ENCODE measurements at regions not wholly inside any gene's neighbourhood (a gene's known extent, or its start where the extent isn't known, plus 50 kb on each side); places are given as distances from the start of the nearest gene placed in this dataset.
A peak's percentile ranks its signal among the peaks of the same experiment; 100 is the strongest.

GRCh38 chr21:24939291-24939690, 668.0 kb downstream of the MRPL39 start:
- H3K4me3 ChIP-seq, result no peak overlapping the region
- H3K9me3 ChIP-seq, result no peaks in the 10 kb centered on the region
- DNase-seq, result peak; percentile 23
- no peaks in the 10 kb centered on the region for H3K27me3 ChIP-seq
- H3K4me1 ChIP-seq, result peaks cover 0 to 6% (median 0%) of the 10 kb centered on the region in 4 donors
- WGBS, 2 donors (ENCODE audit: low coverage in 1 of 2), result 50 to 53% methylated on average over 1 of the region's 1 CpG
- intact Hi-C loops (cut with DNase I; ENCODE audit: low total_unique reads), result no loop called here
- in situ Hi-C loops (cut with MboI; ENCODE audit: low pct_ligation_motif_present in 1 of 4, low pct_unique_long_range_greater_than_20kb in 1 of 4, low sequenced_read_pairs in 3 of 4), result no loop called here
- TF ChIP-seq, protein P1, sequence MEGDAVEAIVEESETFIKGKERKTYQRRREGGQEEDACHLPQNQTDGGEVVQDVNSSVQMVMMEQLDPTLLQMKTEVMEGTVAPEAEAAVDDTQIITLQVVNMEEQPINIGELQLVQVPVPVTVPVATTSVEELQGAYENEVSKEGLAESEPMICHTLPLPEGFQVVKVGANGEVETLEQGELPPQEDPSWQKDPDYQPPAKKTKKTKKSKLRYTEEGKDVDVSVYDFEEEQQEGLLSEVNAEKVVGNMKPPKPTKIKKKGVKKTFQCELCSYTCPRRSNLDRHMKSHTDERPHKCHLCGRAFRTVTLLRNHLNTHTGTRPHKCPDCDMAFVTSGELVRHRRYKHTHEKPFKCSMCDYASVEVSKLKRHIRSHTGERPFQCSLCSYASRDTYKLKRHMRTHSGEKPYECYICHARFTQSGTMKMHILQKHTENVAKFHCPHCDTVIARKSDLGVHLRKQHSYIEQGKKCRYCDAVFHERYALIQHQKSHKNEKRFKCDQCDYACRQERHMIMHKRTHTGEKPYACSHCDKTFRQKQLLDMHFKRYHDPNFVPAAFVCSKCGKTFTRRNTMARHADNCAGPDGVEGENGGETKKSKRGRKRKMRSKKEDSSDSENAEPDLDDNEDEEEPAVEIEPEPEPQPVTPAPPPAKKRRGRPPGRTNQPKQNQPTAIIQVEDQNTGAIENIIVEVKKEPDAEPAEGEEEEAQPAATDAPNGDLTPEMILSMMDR (IDR thresholded peaks at IDR 0.05), result no peak
- TF ChIP-seq POLR2AphosphoS5 (IDR thresholded peaks at IDR 0.05) (no peak), EP300 (IDR thresholded peaks at IDR 0.05; ENCODE audit: low read depth) (no peak), POLR2A (IDR thresholded peaks at IDR 0.05) (no peak)
- no peaks in the 10 kb centered on the region for H3K36me3 ChIP-seq
- peak overlapping the region in 1 of 4 donors; percentile 7 for H3K27ac ChIP-seq

- intact Hi-C loops (cut with DNase I; ENCODE audit: low total_unique reads) (no loop called here), in situ Hi-C loops (cut with MboI; ENCODE audit: low pct_ligation_motif_present in 1 of 4, low pct_unique_long_range_greater_than_20kb in 1 of 4, low sequenced_read_pairs in 3 of 4) (no loop called here)
- TF ChIP-seq POLR2A (IDR thresholded peaks at IDR 0.05) (no peak), EP300 (IDR thresholded peaks at IDR 0.05; ENCODE audit: low read depth) (no peak), POLR2AphosphoS5 (IDR thresholded peaks at IDR 0.05) (no peak)
- TF ChIP-seq, protein P1 (IDR thresholded peaks at IDR 0.05), result no peak
- WGBS, 2 donors (ENCODE audit: low coverage in 1 of 2), result 48 to 52% methylated on average over 3 to 5 of the region's 5 CpGs
- Histone ChIP-seq H3K36me3 (no peaks in the 10 kb centered on the region), H3K9me3 (no peaks in the 10 kb centered on the region), H3K4me3 (no peak overlapping the region), H3K27ac (peak overlapping the region in 1 of 4 donors; percentile 7), H3K27me3 (no peaks in the 10 kb centered on the region), H3K4me1 (peaks cover 0 to 6% (median 0%) of the 10 kb centered on the region in 4 donors)
- no peak for DNase-seq
Observed at GRCh38 chr21:24938573-24938972, 668.7 kb downstream of the MRPL39 start.

GRCh38 chr21:24935991-24936390, 671.3 kb downstream of the MRPL39 start:
- Histone ChIP-seq H3K36me3 (no peaks in the 10 kb centered on the region), H3K4me3 (no peak overlapping the region), H3K27me3 (no peaks in the 10 kb centered on the region), H3K27ac (no peak overlapping the region), H3K4me1 (peaks cover 0 to 6% (median 0%) of the 10 kb centered on the region in 4 donors), H3K9me3 (no peaks in the 10 kb centered on the region)
- no peak for DNase-seq
- TF ChIP-seq, protein P1 (IDR thresholded peaks at IDR 0.05), result no peak
- no peak for TF ChIP-seq POLR2AphosphoS5 (IDR thresholded peaks at IDR 0.05)
- no peak for TF ChIP-seq EP300 (IDR thresholded peaks at IDR 0.05; ENCODE audit: low read depth)
- TF ChIP-seq POLR2A (IDR thresholded peaks at IDR 0.05), result no peak
- intact Hi-C loops (cut with DNase I; ENCODE audit: low total_unique reads) (no loop called here), in situ Hi-C loops (cut with MboI; ENCODE audit: low pct_ligation_motif_present in 1 of 4, low pct_unique_long_range_greater_than_20kb in 1 of 4, low sequenced_read_pairs in 3 of 4) (no loop called here)
- WGBS, 2 donors (ENCODE audit: low coverage in 1 of 2), result 72 to 74% methylated on average over 2 of the region's 2 CpGs

DNA sequence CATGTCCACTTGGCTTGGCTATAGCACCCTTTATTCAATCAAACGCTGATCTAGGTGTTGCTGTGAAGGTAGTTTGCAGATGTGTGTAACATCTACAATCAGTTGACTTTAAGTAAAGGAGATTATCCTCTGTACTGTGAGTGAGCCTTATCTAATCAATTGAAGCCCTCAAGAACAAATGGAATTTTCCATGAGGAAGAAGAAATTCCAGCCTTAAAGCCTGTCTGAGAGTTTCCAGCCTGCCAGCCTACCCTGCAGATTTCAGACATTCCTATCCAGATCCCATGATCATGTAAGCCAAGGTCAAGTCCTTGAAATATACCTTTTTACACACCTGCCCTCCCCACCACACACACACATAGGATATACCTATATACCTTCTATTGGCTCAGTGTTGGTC, 696.7 kb downstream of the MRPL39 start:
- H3K27me3 ChIP-seq, result no peaks in the 10 kb centered on the region
- DNase-seq, result no peak
- no peak overlapping the region for H3K4me3 ChIP-seq
- no peaks in the 10 kb centered on the region for H3K9me3 ChIP-seq
- H3K36me3 ChIP-seq, result no peaks in the 10 kb centered on the region
- intact Hi-C loops (cut with DNase I; ENCODE audit: low total_unique reads), result no loop called here
- H3K4me1 ChIP-seq, result no peaks in the 10 kb centered on the region
- in situ Hi-C loops (cut with MboI; ENCODE audit: low pct_ligation_motif_present in 1 of 4, low pct_unique_long_range_greater_than_20kb in 1 of 4, low sequenced_read_pairs in 3 of 4), result no loop called here
- 50 to 84% methylated on average over 1 of the region's 1 CpG for WGBS, 2 donors (ENCODE audit: low coverage in 1 of 2)
- TF ChIP-seq POLR2AphosphoS5 (IDR thresholded peaks at IDR 0.05), result no peak
- no peak for TF ChIP-seq POLR2A (IDR thresholded peaks at IDR 0.05)
- no peak overlapping the region for H3K27ac ChIP-seq

DNA sequence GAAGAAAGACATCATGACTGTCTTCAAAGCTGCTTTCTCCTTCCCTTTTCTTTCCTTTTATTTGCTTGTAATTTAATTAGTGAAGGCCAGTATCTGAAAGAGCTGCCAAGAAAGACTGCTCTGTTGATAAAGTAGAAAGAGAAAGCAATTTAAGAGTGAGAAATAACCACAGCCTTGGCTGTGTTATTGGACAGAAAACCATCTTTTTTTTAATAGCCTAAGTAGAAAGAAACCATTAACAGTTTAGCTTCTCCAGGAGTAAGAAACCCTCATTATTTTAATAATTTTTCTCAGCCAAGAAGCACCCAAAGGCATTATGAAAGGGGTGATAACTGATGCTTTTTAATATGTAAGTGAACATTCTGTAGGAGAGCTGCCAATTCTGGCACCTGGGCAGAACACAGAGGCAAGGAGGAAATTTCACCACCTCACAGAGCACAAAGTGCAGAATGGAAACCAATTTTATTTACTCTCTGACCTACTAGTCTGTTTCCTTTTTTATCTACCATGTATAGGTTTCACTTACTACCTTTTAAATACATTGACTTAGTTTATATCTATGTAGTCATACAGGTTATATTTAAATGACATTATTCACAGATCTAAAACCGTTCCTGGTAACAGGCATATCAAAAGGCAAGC, 703.2 kb downstream of the MRPL39 start:
- 21 to 38% methylated on average over 1 of the region's 1 CpG for WGBS, 2 donors (ENCODE audit: low coverage in 1 of 2)
- no peak overlapping the region for H3K4me3 ChIP-seq
- no peak for TF ChIP-seq POLR2A (IDR thresholded peaks at IDR 0.05)
- TF ChIP-seq, protein P1 (IDR thresholded peaks at IDR 0.05), result no peak
- no peak for TF ChIP-seq POLR2AphosphoS5 (IDR thresholded peaks at IDR 0.05)
- TF ChIP-seq EP300 (IDR thresholded peaks at IDR 0.05; ENCODE audit: low read depth), result no peak
- H3K36me3 ChIP-seq, result no peaks in the 10 kb centered on the region
- H3K27ac ChIP-seq, result no peak overlapping the region
- in situ Hi-C loops (cut with MboI; ENCODE audit: low pct_ligation_motif_present in 1 of 4, low pct_unique_long_range_greater_than_20kb in 1 of 4, low sequenced_read_pairs in 3 of 4), result no loop called here
- intact Hi-C loops (cut with DNase I; ENCODE audit: low total_unique reads), result no loop called here
- DNase-seq, result no peak
- H3K4me1 ChIP-seq, result no peaks in the 10 kb centered on the region
- H3K27me3 ChIP-seq, result no peaks in the 10 kb centered on the region
- H3K9me3 ChIP-seq, result no peaks in the 10 kb centered on the region

Data from transverse colon (tissue), 4 donors.